ENCODE measurements at regions not wholly inside any gene's neighbourhood (a gene's known extent, or its start where the extent isn't known, plus 50 kb on each side); places are given as distances from the start of the nearest gene placed in this dataset.
"Not testable (repeated sequence)": the region's sequence is repeated elsewhere in the genome, so short reads cannot be mapped to it uniquely, and the experiment has no call there.

GRCh38 chr3:82739390-82739789 lies 977.9 kb upstream of the GBE1 start:
- no peak for DNase-seq

- DNase-seq: no peak
These were observed 975.3 kb upstream of the GBE1 start for GRCh38 chr3:82736696-82737277.

- no peak for DNase-seq
These were observed 953.8 kb upstream of the GBE1 start for GRCh38 chr3:82715091-82715856.

- no peak for DNase-seq
These were observed 945.6 kb upstream of the GBE1 start for GRCh38 chr3:82707035-82707434.

- DNase-seq: no peak
These were observed 924.3 kb upstream of the GBE1 start for GRCh38 chr3:82685761-82686160.

- DNase-seq: no peak
These were observed 915.0 kb upstream of the GBE1 start for GRCh38 chr3:82676356-82677026.

- DNase-seq: no peak
These were observed 911.5 kb upstream of the GBE1 start for GRCh38 chr3:82672966-82673365.

GRCh38 chr3:82671466-82671865 lies 910.0 kb upstream of the GBE1 start:
- DNase-seq: no peak

GRCh38 chr3:82654708-82655107 lies 893.3 kb upstream of the GBE1 start:
- DNase-seq: no peak

- no peak for DNase-seq
These were observed 882.5 kb upstream of the GBE1 start for GRCh38 chr3:82643948-82644347.

GRCh38 chr3:82641701-82642100 lies 880.3 kb upstream of the GBE1 start:
- no peak for DNase-seq

- no peak for DNase-seq
These were observed 878.8 kb upstream of the GBE1 start for GRCh38 chr3:82640254-82640653.

- DNase-seq: no peak
These were observed 876.1 kb upstream of the GBE1 start for GRCh38 chr3:82637574-82637973.

GRCh38 chr3:82636177-82636576 lies 874.7 kb upstream of the GBE1 start:
- no peak for DNase-seq

GRCh38 chr3:82633319-82633718 lies 871.9 kb upstream of the GBE1 start:
- DNase-seq: no peak

- DNase-seq: no peak
These were observed 868.5 kb upstream of the GBE1 start for GRCh38 chr3:82629937-82630336.

GRCh38 chr3:82628385-82629014 lies 867.1 kb upstream of the GBE1 start:
- no peak for DNase-seq

- DNase-seq: no peak
These were observed 866.3 kb upstream of the GBE1 start for GRCh38 chr3:82627733-82628132.

GRCh38 chr3:82620744-82621143 lies 859.3 kb upstream of the GBE1 start:
- not testable (repeated sequence) for DNase-seq

- no peak for DNase-seq
These were observed 857.1 kb upstream of the GBE1 start for GRCh38 chr3:82618594-82618993.

- no peak for DNase-seq
These were observed 848.8 kb upstream of the GBE1 start for GRCh38 chr3:82610236-82610635.

- no peak for DNase-seq
These were observed 845.9 kb upstream of the GBE1 start for GRCh38 chr3:82607391-82607790.

GRCh38 chr3:82596805-82597204 lies 835.4 kb upstream of the GBE1 start:
- no peak for DNase-seq

- no peak for DNase-seq
These were observed 834.1 kb upstream of the GBE1 start for GRCh38 chr3:82595530-82595929.

Data from GDM1 (cell line).